NCI-H748 (cell line): ENCODE measurements at regions not wholly inside any gene's neighbourhood (a gene's known extent, or its start where the extent isn't known, plus 50 kb on each side); places are given as distances from the start of the nearest gene placed in this dataset.

Experiments used
- DNase-seq: peaks from one replicate; lab custom pipeline; 2025; ENCODE audit not compliant: unreplicated experiment; lab: John Stamatoyannopoulos, UW

GRCh38 chr4:186018261-186018660 lies 50.7 kb upstream of the TLR3 start:
- DNase-seq: no peak

GRCh38 chr4:186018784-186019183 lies 50.2 kb upstream of the TLR3 start:
- no peak for DNase-seq
